ENCODE measurements at regions not wholly inside any gene's neighbourhood (a gene's known extent, or its start where the extent isn't known, plus 50 kb on each side); places are given as distances from the start of the nearest gene placed in this dataset.

- H3K4me1 ChIP-seq, result no peaks in the 10 kb centered on the region
- H3K9me3 ChIP-seq, result peaks cover 0 to 17% (median 11%) of the 10 kb centered on the region in 8 donors
- no peak for TF ChIP-seq POLR2AphosphoS5 (IDR thresholded peaks at IDR 0.05)
- TF ChIP-seq POLR2A (IDR thresholded peaks at IDR 0.05), result no peak
- TF ChIP-seq CTCF (IDR thresholded peaks at IDR 0.05 in 8 of 11, conservative IDR thresholded peaks at IDR 0.05 in 3 of 11), result no peak
- no peaks in the 10 kb centered on the region for H3K36me3 ChIP-seq
- H3K27ac ChIP-seq, result no peak overlapping the region
- DNase-seq, result no peak
- 80 to 89% (median 84%) methylated on average over 19 of the region's 19 CpGs for WGBS, 5 donors
- no peak overlapping the region for H3K4me3 ChIP-seq
- intact Hi-C loops (cut with DNase I; ENCODE audit: low total_unique reads), result no loop called here
- H3K27me3 ChIP-seq (replicated peaks in 1 of 7), result no peaks in the 10 kb centered on the region
These were observed 821.6 kb downstream of the GALR1 start for GRCh38 chr18:78071166-78071710.

- Histone ChIP-seq H3K36me3 (no peaks in the 10 kb centered on the region), H3K27ac (no peak overlapping the region), H3K4me3 (no peak overlapping the region), H3K4me1 (no peaks in the 10 kb centered on the region), H3K27me3 (replicated peaks in 1 of 7) (no peaks in the 10 kb centered on the region), H3K9me3 (peaks cover 0 to 12% (median 6%) of the 10 kb centered on the region in 8 donors)
- no peak for DNase-seq
- intact Hi-C loops (cut with DNase I; ENCODE audit: low total_unique reads), result no loop called here
- 67 to 77% (median 75%) methylated on average over 3 of the region's 3 CpGs for WGBS, 5 donors
- TF ChIP-seq POLR2A (IDR thresholded peaks at IDR 0.05) (no peak), POLR2AphosphoS5 (IDR thresholded peaks at IDR 0.05) (no peak), CTCF (IDR thresholded peaks at IDR 0.05 in 8 of 11, conservative IDR thresholded peaks at IDR 0.05 in 3 of 11) (no peak)
These were observed 822.1 kb downstream of the GALR1 start for GRCh38 chr18:78071776-78072175.

DNA sequence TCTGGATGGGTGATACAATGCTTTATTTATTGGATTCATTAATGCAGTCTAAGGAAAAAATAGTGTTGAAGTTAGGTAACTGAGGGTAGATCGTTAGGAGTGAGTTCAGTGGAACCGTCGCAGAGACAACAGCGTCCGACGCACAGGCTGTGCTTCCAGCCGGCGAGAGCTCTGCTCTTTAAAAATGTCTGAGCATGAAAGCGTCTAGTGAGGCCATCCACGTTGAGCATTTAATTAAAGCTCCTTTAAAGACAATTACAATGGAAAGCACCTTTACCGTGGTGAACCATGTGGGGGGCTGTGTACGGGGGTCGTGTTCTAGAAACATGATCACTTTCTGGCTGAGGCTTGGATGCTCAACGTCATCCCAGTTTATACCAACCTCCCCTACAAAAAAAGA is 822.7 kb downstream of the GALR1 start:
- Histone ChIP-seq H3K4me3 (no peak overlapping the region), H3K4me1 (no peaks in the 10 kb centered on the region), H3K36me3 (no peaks in the 10 kb centered on the region), H3K27ac (no peak overlapping the region), H3K27me3 (replicated peaks in 1 of 7) (no peaks in the 10 kb centered on the region), H3K9me3 (peaks cover 0 to 6% (median 0%) of the 10 kb centered on the region in 8 donors)
- no peak for DNase-seq
- no peak for TF ChIP-seq CTCF (IDR thresholded peaks at IDR 0.05 in 8 of 11, conservative IDR thresholded peaks at IDR 0.05 in 3 of 11)
- TF ChIP-seq POLR2A (IDR thresholded peaks at IDR 0.05), result no peak
- no peak for TF ChIP-seq POLR2AphosphoS5 (IDR thresholded peaks at IDR 0.05)
- intact Hi-C loops (cut with DNase I; ENCODE audit: low total_unique reads), result no loop called here
- 79 to 83% (median 83%) methylated on average over 14 of the region's 14 CpGs for WGBS, 5 donors

DNA sequence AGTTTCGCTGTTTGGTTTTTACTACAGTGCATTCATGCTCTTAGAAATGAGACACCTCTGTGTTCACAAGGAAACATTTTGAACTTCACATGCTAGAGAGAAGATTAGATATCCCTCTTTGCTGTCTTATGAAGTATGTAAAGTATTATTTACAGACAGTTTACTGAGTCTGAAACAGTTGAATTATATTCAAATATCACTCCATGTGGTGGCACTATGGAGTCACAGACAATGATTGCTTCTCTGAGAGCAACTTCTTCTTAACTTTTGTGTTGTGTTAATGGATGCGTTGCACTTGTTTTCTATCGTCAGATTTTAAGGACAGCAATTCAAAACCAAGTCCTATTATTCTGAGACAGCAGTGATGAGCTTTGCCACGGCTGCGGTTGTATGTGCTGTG is 823.6 kb downstream of the GALR1 start:
- Histone ChIP-seq H3K27me3 (replicated peaks in 1 of 7) (no peaks in the 10 kb centered on the region), H3K9me3 (no peaks in the 10 kb centered on the region), H3K4me1 (no peaks in the 10 kb centered on the region), H3K4me3 (no peak overlapping the region), H3K36me3 (no peaks in the 10 kb centered on the region), H3K27ac (no peak overlapping the region)
- 56 to 70% (median 69%) methylated on average over 5 of the region's 5 CpGs for WGBS, 5 donors
- DNase-seq, result no peak
- intact Hi-C loops (cut with DNase I; ENCODE audit: low total_unique reads), result no loop called here
- TF ChIP-seq POLR2A (IDR thresholded peaks at IDR 0.05), result no peak
- TF ChIP-seq CTCF (IDR thresholded peaks at IDR 0.05 in 8 of 11, conservative IDR thresholded peaks at IDR 0.05 in 3 of 11), result no peak
- no peak for TF ChIP-seq POLR2AphosphoS5 (IDR thresholded peaks at IDR 0.05)

All from spleen (tissue), 11 donors.